ENCODE measurements at regions not wholly inside any gene's neighbourhood (a gene's known extent, or its start where the extent isn't known, plus 50 kb on each side); places are given as distances from the start of the nearest gene placed in this dataset.

- no peak for TF ChIP-seq CTCF (IDR thresholded peaks at IDR 0.05)
- no peak overlapping the region for H3K4me3 Mint-ChIP-seq
- ATAC-seq (ENCODE audit: poor library complexity) (no peak), DNase-seq (no peak)
- no peak overlapping the region for H3K27ac Mint-ChIP-seq
- ChIA-PET CTCF (no interaction called here), POLR2A (no interaction called here)
- Histone ChIP-seq H3K36me3 (ENCODE audit: insufficient read depth, low read length) (no peaks in the 10 kb centered on the region), H3K27me3 (ENCODE audit: control insufficient read depth in 1 of 2, insufficient read depth in 2 of 2, low read length in 2 of 2) (no peaks in the 10 kb centered on the region), H3K4me1 (ENCODE audit: insufficient read depth, low read length) (no peaks in the 10 kb centered on the region), H3K27ac (ENCODE audit: low read depth in 1 of 2, low read length in 2 of 2) (no peak overlapping the region), H3K4me3 (ENCODE audit: low read length) (no peak overlapping the region), H3K9me3 (ENCODE audit: control insufficient read depth in 1 of 2, insufficient read depth in 1 of 2, low read length in 2 of 2) (no peaks in the 10 kb centered on the region)
- no peaks in the 10 kb centered on the region for H3K4me1 Mint-ChIP-seq (ENCODE audit: low read depth)
- H3K27me3 Mint-ChIP-seq: no peaks in the 10 kb centered on the region
- no peaks in the 10 kb centered on the region for H3K36me3 Mint-ChIP-seq (ENCODE audit: low read depth)
- H3K9me3 Mint-ChIP-seq: peaks cover under 1% of the 10 kb centered on the region
- intact Hi-C loops (cut with DNase I, micrococcal nuclease): no loop called here
Observed at GRCh38 chr9:74284581-74285450, 212.3 kb upstream of the RORB start.

- no peaks in the 10 kb centered on the region for H3K36me3 ChIP-seq (ENCODE audit: insufficient read depth, low read length)
- no peak overlapping the region for H3K4me3 Mint-ChIP-seq
- no peaks in the 10 kb centered on the region for H3K36me3 Mint-ChIP-seq (ENCODE audit: low read depth)
Observed at GRCh38 chr9:74293479-74293878, 203.7 kb upstream of the RORB start.

GRCh38 chr9:74303945-74304344 lies 193.2 kb upstream of the RORB start:
- Mint-ChIP-seq H3K27me3 (no peaks in the 10 kb centered on the region), H3K9me3 (no peaks in the 10 kb centered on the region), H3K4me3 (no peak overlapping the region), H3K4me1 (ENCODE audit: low read depth) (no peaks in the 10 kb centered on the region), H3K36me3 (ENCODE audit: low read depth) (no peaks in the 10 kb centered on the region), H3K27ac (no peak overlapping the region)
- ChIA-PET POLR2A (no interaction called here), CTCF (no interaction called here)
- Histone ChIP-seq H3K27ac (ENCODE audit: low read depth in 1 of 2, low read length in 2 of 2) (no peak overlapping the region), H3K4me1 (ENCODE audit: insufficient read depth, low read length) (no peaks in the 10 kb centered on the region), H3K9me3 (ENCODE audit: control insufficient read depth in 1 of 2, insufficient read depth in 1 of 2, low read length in 2 of 2) (no peaks in the 10 kb centered on the region), H3K4me3 (ENCODE audit: low read length) (no peak overlapping the region), H3K36me3 (ENCODE audit: insufficient read depth, low read length) (no peaks in the 10 kb centered on the region), H3K27me3 (ENCODE audit: control insufficient read depth in 1 of 2, insufficient read depth in 2 of 2, low read length in 2 of 2) (no peaks in the 10 kb centered on the region)
- TF ChIP-seq CTCF (IDR thresholded peaks at IDR 0.05): no peak
- no peak for ATAC-seq (ENCODE audit: poor library complexity)
- intact Hi-C loops (cut with DNase I, micrococcal nuclease): no loop called here
- DNase-seq: no peak

More at GRCh38 chr9:74293479-74293878, 203.7 kb upstream of the RORB start:
- Histone ChIP-seq H3K4me1 (ENCODE audit: insufficient read depth, low read length) (no peaks in the 10 kb centered on the region), H3K27ac (ENCODE audit: low read depth in 1 of 2, low read length in 2 of 2) (no peak overlapping the region), H3K9me3 (ENCODE audit: control insufficient read depth in 1 of 2, insufficient read depth in 1 of 2, low read length in 2 of 2) (no peaks in the 10 kb centered on the region), H3K27me3 (ENCODE audit: control insufficient read depth in 1 of 2, insufficient read depth in 2 of 2, low read length in 2 of 2) (no peaks in the 10 kb centered on the region), H3K4me3 (ENCODE audit: low read length) (no peak overlapping the region)
- no peak for TF ChIP-seq CTCF (IDR thresholded peaks at IDR 0.05)
- DNase-seq: no peak
- Mint-ChIP-seq H3K9me3 (no peaks in the 10 kb centered on the region), H3K27ac (no peak overlapping the region), H3K27me3 (no peaks in the 10 kb centered on the region), H3K4me1 (ENCODE audit: low read depth) (no peaks in the 10 kb centered on the region)
- intact Hi-C loops (cut with DNase I, micrococcal nuclease): no loop called here
- ChIA-PET POLR2A (no interaction called here), CTCF (no interaction called here)
- ATAC-seq (ENCODE audit: poor library complexity): no peak

Measured in CD4-positive, alpha-beta T cell (primary cell).